HG03108 (cell line): ENCODE measurements at regions not wholly inside any gene's neighbourhood (a gene's known extent, or its start where the extent isn't known, plus 50 kb on each side); places are given as distances from the start of the nearest gene placed in this dataset.

Experiments
- ATAC-seq: cut with Tn5 transposase; IDR thresholded peaks from one replicate; pipeline ENCODE4 v1.9.1; 2021; ENCODE audit warnings: moderate library complexity; ENCODE audit not compliant: unreplicated experiment

- ATAC-seq: no peak
These were observed 657.5 kb upstream of the TBX3 start for GRCh38 chr12:115341442-115341841.

GRCh38 chr12:115338566-115339294, 654.8 kb upstream of the TBX3 start:
- ATAC-seq: no peak

GRCh38 chr12:115337693-115338543, 653.9 kb upstream of the TBX3 start:
- no peak for ATAC-seq

- no peak for ATAC-seq
These were observed 652.5 kb upstream of the TBX3 start for GRCh38 chr12:115336506-115336905.

GRCh38 chr12:115335594-115335993, 651.6 kb upstream of the TBX3 start:
- no peak for ATAC-seq

- ATAC-seq: no peak
These were observed 651.1 kb upstream of the TBX3 start for GRCh38 chr12:115335048-115335447.

GRCh38 chr12:115332945-115333344, 649.0 kb upstream of the TBX3 start:
- ATAC-seq: no peak

- ATAC-seq: no peak
These were observed 641.9 kb upstream of the TBX3 start for GRCh38 chr12:115325858-115326257.

GRCh38 chr12:115324949-115325593, 641.1 kb upstream of the TBX3 start:
- no peak for ATAC-seq

GRCh38 chr12:115323223-115323905, 639.4 kb upstream of the TBX3 start:
- no peak for ATAC-seq

GRCh38 chr12:115322275-115322674, 638.3 kb upstream of the TBX3 start:
- peak; percentile 93 for ATAC-seq

- no peak for ATAC-seq
These were observed 637.0 kb upstream of the TBX3 start for GRCh38 chr12:115320967-115321366.

- no peak for ATAC-seq
These were observed 636.5 kb upstream of the TBX3 start for GRCh38 chr12:115320451-115320850.

- ATAC-seq: no peak
These were observed 635.6 kb upstream of the TBX3 start for GRCh38 chr12:115319446-115320040.

GRCh38 chr12:115313929-115314328, 630.0 kb upstream of the TBX3 start:
- no peak for ATAC-seq

GRCh38 chr12:115312901-115313300, 628.9 kb upstream of the TBX3 start:
- no peak for ATAC-seq

GRCh38 chr12:115311875-115312274, 627.9 kb upstream of the TBX3 start:
- ATAC-seq: no peak

GRCh38 chr12:115308918-115309317, 624.9 kb upstream of the TBX3 start:
- ATAC-seq: no peak

- ATAC-seq: no peak
These were observed 622.4 kb upstream of the TBX3 start for GRCh38 chr12:115306380-115306779.

GRCh38 chr12:115305867-115306266, 621.9 kb upstream of the TBX3 start:
- no peak for ATAC-seq

- no peak for ATAC-seq
These were observed 621.3 kb upstream of the TBX3 start for GRCh38 chr12:115305275-115305674.
